ENCODE measurements at regions not wholly inside any gene's neighbourhood (a gene's known extent, or its start where the extent isn't known, plus 50 kb on each side); places are given as distances from the start of the nearest gene placed in this dataset.

DNA sequence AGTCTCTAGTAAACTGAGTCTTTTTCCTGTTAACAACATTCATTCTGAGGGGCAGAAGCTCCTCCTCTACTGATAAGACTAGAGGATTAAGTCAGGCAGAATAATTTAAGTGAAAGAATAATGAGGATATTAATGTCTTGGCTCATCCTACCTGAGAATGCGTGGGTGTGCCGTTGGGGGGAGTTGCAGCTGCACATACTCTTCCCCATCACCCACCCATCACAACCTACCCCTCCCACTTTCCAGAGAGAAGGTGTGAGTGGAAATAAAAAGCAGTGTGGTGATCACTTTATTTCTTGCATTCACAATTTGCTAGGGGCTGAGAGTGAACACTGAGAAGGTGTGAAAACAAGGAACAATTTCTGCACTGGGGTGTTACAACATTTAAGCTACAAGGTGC lies 146.8 kb upstream of the MAGI3 start:
- TF ChIP-seq ZFX (IDR thresholded peaks at IDR 0.05) = 0 out of 2 replicates have a peak, but pooled peaks have one; percentile 10
- TF ChIP-seq, protein P1, sequence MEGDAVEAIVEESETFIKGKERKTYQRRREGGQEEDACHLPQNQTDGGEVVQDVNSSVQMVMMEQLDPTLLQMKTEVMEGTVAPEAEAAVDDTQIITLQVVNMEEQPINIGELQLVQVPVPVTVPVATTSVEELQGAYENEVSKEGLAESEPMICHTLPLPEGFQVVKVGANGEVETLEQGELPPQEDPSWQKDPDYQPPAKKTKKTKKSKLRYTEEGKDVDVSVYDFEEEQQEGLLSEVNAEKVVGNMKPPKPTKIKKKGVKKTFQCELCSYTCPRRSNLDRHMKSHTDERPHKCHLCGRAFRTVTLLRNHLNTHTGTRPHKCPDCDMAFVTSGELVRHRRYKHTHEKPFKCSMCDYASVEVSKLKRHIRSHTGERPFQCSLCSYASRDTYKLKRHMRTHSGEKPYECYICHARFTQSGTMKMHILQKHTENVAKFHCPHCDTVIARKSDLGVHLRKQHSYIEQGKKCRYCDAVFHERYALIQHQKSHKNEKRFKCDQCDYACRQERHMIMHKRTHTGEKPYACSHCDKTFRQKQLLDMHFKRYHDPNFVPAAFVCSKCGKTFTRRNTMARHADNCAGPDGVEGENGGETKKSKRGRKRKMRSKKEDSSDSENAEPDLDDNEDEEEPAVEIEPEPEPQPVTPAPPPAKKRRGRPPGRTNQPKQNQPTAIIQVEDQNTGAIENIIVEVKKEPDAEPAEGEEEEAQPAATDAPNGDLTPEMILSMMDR (conservative IDR thresholded peaks at IDR 0.05) = no peak
- H3K27ac ChIP-seq = no peak overlapping the region

DNA sequence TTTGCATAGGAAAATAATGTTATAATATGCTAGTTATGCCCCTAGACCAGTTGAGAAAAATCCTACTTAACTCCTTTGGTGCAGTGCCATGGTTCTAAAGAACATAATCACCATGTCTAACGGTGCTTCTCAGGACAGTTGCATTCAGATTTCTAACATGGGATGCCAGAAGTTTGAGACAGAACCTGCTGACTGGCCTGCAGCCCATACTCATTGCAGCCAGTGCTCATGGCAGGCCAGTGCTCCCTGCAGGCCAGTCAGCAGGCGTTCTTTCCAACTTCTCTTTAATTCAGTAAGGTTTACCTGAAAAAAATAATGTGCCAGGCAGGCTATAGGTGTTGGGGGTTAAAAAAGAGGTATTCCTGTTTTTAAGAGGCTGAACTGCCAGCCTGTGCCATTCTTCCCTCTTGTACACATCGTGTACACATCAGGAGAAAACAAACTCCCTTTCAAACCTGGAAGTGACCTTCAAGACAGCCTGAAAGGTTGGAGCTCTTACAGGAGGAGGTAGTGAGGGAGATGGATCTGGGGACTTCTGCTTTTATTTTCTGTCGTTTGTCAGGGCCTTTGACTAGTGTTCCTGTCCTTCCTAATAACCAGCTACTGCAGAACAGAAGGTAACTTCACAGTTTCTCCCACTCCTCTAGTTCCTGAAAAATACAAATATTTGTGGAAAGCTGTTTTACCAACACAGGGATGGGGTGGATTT lies 146.0 kb upstream of the MAGI3 start:
- no peak overlapping the region for H3K27ac ChIP-seq
- TF ChIP-seq, protein P1 (conservative IDR thresholded peaks at IDR 0.05) = no peak
- TF ChIP-seq ZFX (IDR thresholded peaks at IDR 0.05) = no peak

DNA sequence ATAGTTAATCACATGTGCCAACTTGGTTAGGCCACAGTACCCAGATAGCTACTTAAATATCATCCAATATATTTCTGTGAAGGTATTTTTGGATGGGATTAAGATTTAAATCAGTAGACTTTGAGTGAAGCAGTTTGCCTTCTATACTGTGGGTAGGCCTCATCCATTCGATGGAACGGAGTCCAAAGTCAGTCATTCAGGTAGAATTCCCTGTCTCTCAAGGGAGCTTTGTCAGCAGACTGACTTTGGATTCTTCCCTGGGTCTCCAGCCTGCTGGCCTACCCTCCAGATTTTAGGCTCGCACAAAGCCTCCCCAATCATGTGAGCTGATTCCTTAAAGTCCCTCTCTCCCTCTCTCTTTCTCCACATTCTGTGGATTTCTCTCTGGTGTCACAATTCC lies 145.1 kb upstream of the MAGI3 start:
- H3K27ac ChIP-seq = no peak overlapping the region
- TF ChIP-seq ZFX (IDR thresholded peaks at IDR 0.05) = no peak
- TF ChIP-seq, protein P1 (conservative IDR thresholded peaks at IDR 0.05) = no peak

DNA sequence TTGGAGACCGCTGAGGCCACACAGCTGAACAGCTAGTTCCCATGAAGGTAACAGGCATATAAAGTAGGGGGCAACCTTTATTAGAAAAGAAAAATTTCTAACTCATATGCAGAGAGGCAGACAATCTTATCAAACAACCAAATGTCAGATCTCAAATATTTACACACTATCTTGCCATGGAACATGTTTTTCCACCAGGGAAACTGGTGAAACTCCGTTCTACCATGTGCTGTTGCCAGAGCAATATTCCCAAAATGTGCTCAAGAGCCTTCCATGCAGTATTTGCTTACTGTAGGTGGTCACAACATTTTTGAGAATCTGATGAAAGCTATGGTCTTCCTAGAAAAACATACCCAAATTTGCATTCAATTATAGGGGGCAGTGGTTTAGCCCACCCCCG lies 143.4 kb upstream of the MAGI3 start:
- TF ChIP-seq ZFX (IDR thresholded peaks at IDR 0.05) = no peak
- TF ChIP-seq, protein P1 (conservative IDR thresholded peaks at IDR 0.05) = no peak
- H3K27ac ChIP-seq = peak overlapping the region; percentile 30

DNA sequence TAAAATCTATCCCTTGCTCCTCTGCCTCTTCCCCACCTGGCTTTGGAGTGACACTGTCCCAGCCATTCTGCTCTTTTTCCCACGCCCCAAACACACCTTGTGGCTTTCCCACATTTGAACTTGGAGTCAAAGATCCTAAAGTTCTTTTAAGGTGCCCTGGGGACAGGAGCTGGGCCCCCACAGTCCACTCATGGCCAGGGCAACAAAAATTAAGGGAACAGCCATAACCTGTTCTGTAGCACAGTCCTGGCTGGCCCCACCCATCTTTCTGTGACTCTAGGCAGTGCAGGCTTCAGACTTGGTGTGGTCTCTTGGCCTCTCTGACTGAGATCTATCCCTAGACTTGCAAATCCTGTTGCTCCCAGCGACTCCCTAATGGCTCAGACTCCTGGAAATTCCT lies 143.0 kb upstream of the MAGI3 start:
- TF ChIP-seq ZFX (IDR thresholded peaks at IDR 0.05) = no peak
- TF ChIP-seq, protein P1 (conservative IDR thresholded peaks at IDR 0.05) = no peak
- peak overlapping the region; percentile 30 for H3K27ac ChIP-seq

DNA sequence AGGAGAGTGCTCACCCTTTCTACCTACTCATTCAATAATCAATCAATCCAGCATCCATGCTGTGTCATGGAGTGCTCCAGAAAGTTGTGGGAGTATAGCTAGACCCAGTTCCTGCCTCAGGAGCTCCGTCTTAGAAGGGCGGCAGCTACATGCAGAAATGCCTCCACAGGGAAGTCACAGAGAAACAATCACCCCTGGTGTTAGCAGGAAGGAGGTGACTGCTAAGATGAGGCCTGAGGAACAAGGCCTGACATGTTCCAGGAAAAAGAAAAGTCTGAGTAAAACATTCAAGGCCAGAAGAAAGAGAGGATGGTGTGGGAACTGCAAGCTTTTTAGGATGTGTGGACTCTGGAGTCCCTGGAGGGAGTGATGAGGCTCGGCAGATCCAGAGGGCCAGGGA lies 142.5 kb upstream of the MAGI3 start:
- H3K27ac ChIP-seq = peak overlapping the region; percentile 30

DNA sequence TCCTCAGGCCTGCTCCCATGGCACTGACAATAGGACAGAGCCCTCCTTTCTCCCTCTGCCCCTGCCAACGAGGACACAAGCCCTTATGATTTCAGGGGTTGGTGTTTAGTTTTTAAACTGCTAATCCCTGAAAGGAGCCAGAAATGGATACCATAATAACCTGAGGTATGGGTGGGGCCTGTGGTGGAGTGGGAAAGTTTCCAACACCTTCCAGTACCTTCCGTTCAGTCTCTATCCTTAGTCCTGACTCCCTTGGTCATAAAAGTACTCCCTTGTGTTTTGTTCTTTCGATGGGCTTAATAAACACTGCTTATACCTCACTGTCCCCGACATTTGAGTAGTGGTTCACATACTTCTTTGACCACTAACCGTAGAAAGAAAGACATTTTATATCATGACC lies 141.8 kb upstream of the MAGI3 start:
- H3K27ac ChIP-seq = no peak overlapping the region
- no peak for TF ChIP-seq ZFX (IDR thresholded peaks at IDR 0.05)
- TF ChIP-seq, protein P1 (conservative IDR thresholded peaks at IDR 0.05) = no peak

More for the DNA sequence above, 142.5 kb upstream of the MAGI3 start:
- TF ChIP-seq, protein P1 (conservative IDR thresholded peaks at IDR 0.05) = no peak
- TF ChIP-seq ZFX (IDR thresholded peaks at IDR 0.05) = no peak
